Middle frontal gyrus (tissue), 1 donor: ENCODE measurements at regions not wholly inside any gene's neighbourhood (a gene's known extent, or its start where the extent isn't known, plus 50 kb on each side); places are given as distances from the start of the nearest gene placed in this dataset.

Experiments used
- DNase-seq: peaks from one replicate; pipeline ENCODE4 v3.0.0-alpha.2; 2015; ENCODE audit warnings: low spot score; ENCODE audit errors: extremely low spot score

GRCh38 chr9:94159069-94159939 lies 75.0 kb downstream of the PTPDC1 start:
- DNase-seq: no peak

- DNase-seq: no peak
Measured at GRCh38 chr9:94160594-94161501, 76.6 kb downstream of the PTPDC1 start.

GRCh38 chr9:94161673-94162072 lies 77.4 kb downstream of the PTPDC1 start:
- DNase-seq: no peak

GRCh38 chr9:94164806-94165549 lies 80.7 kb downstream of the PTPDC1 start:
- no peak for DNase-seq

- DNase-seq: peak; percentile 95
Measured at GRCh38 chr9:94165592-94166235, 81.5 kb downstream of the PTPDC1 start.

- DNase-seq: peak; percentile 97
Measured at GRCh38 chr9:94166236-94166975, 82.1 kb downstream of the PTPDC1 start.

- no peak for DNase-seq
Measured at GRCh38 chr9:94166976-94167346, 82.7 kb downstream of the PTPDC1 start.

- no peak for DNase-seq
Measured at GRCh38 chr9:94167376-94167890, 83.2 kb downstream of the PTPDC1 start.

GRCh38 chr9:94168203-94169000 lies 84.1 kb downstream of the PTPDC1 start:
- DNase-seq: no peak

- no peak for DNase-seq
Measured at GRCh38 chr9:94169968-94170367, 85.7 kb downstream of the PTPDC1 start.

- DNase-seq: no peak
Measured at GRCh38 chr9:94173632-94174031, 85.5 kb upstream of the ZNF169 start.

- DNase-seq: no peak
Measured at GRCh38 chr9:94174164-94174563, 84.9 kb upstream of the ZNF169 start.

GRCh38 chr9:94175669-94176068 lies 83.4 kb upstream of the ZNF169 start:
- DNase-seq: no peak

GRCh38 chr9:94176608-94177007 lies 82.5 kb upstream of the ZNF169 start:
- no peak for DNase-seq

GRCh38 chr9:94178927-94179326 lies 80.2 kb upstream of the ZNF169 start:
- DNase-seq: no peak

GRCh38 chr9:94181408-94182181 lies 77.5 kb upstream of the ZNF169 start:
- DNase-seq: no peak

GRCh38 chr9:94182532-94182931 lies 76.6 kb upstream of the ZNF169 start:
- DNase-seq: no peak

GRCh38 chr9:94183240-94183999 lies 75.7 kb upstream of the ZNF169 start:
- DNase-seq: no peak
